ENCODE measurements at regions not wholly inside any gene's neighbourhood (a gene's known extent, or its start where the extent isn't known, plus 50 kb on each side); places are given as distances from the start of the nearest gene placed in this dataset.

DNA sequence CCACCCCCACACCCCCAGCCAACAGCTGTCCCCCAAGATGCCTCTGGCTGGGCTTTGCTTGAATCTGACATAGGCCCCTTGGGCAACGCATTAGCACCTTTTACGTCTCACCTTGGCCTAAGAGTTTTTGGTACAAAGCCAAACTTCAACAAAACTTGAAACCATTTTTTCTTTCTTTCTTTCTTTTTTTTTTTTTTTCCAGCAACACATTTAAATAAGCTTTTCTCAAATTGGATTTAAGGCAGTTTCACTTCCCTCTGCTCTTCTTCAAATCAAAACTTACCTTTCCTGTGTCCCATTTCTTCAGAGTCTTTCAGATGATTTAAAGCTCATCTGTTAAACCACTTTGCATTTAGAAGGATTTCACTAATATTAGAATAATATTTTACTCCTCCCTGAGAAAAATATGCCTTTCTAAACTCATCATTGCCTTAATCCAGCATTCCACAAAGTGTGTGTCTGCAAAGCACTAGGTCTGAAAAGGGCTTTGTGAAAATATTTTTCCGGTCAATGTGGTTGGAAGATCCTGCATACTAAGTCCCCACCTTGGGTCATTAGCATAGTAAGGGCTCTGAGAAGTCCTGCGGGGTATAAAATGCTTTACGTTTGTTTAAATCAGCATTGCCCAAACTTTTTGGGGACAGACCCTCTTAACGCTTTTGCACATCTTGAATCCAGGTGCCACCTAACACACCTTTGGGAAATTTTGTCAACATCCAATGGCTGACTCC is 217.0 kb downstream of the TLE3 start:
- DNase-seq: no peak
- peaks cover 7% of the 10 kb centered on the region for H3K9me3 Mint-ChIP-seq
- peaks cover 12% of the 10 kb centered on the region for H3K27me3 Mint-ChIP-seq
- CTCF ChIA-PET: no interaction called here
- H3K36me3 Mint-ChIP-seq: no peaks in the 10 kb centered on the region
- no peak overlapping the region for H3K27ac Mint-ChIP-seq
- no peak overlapping the region for H3K4me3 Mint-ChIP-seq
- no peaks in the 10 kb centered on the region for H3K4me1 Mint-ChIP-seq

DNA sequence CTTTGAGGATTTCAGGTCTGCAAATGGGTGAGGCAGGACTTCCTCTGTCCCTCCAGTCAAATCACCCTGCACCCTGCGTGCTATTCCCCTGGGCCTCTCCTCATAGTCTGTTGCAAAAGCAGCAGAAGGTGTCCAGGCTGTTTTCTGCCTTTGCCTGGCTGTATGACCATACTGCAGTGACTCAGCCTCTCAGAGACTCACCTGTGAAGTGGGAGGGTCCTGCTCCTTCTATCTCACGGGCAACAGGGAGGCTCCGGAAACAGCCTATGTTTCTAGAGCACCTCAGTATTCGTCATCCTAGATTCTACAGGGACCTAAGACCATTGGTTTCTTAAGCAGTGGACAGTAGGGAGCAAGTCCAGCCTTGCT is 216.4 kb downstream of the TLE3 start:
- Mint-ChIP-seq H3K36me3 (no peaks in the 10 kb centered on the region), H3K4me3 (no peak overlapping the region), H3K27me3 (peaks cover 17% of the 10 kb centered on the region), H3K9me3 (peaks cover 7% of the 10 kb centered on the region), H3K4me1 (no peaks in the 10 kb centered on the region), H3K27ac (no peak overlapping the region)
- CTCF ChIA-PET: no interaction called here
- DNase-seq: no peak

DNA sequence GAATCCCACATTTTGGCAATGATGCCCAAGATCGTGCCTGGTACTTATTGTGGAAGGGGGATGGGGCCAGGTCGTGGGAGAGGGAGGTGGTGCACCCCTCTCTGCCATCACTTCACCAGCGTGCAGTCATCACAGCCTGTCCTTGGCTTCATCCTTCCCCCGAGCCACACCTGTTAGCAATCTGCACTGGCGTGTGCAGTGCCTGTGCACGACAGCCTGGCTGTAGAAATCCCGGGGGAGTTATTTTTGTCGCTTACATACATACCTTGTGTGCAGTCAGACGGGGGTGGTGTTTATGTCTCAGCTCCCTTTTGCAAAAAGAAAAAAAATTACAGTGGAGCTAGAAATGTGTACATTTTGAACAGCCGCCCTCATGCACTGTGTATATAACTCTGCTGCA is 216.0 kb downstream of the TLE3 start:
- CTCF ChIA-PET: no interaction called here
- no peaks in the 10 kb centered on the region for H3K4me1 Mint-ChIP-seq
- peaks cover 7% of the 10 kb centered on the region for H3K9me3 Mint-ChIP-seq
- no peak overlapping the region for H3K27ac Mint-ChIP-seq
- H3K4me3 Mint-ChIP-seq: no peak overlapping the region
- DNase-seq: no peak
- peaks cover 21% of the 10 kb centered on the region for H3K27me3 Mint-ChIP-seq
- no peaks in the 10 kb centered on the region for H3K36me3 Mint-ChIP-seq

DNA sequence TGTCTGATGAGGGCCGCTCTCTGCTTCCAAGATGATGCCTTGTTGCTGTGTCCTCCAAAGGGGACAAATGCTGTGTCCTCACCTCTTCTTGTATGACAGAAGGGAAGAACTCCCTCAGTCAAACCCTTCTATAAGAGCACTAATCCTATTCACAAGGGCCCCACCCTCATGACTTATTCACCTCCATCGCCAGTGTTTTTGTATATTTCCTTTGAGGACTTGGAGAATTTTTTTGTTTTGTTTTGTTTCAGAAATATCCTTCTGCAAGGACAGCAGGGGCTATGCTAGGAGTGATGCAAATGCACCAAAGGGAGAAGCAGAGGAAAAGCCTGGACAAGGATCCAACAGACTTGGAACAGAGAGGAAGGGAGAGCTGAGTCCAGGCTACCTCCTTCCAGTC is 214.4 kb downstream of the TLE3 start:
- CTCF ChIA-PET: no interaction called here
- no peak overlapping the region for H3K27ac Mint-ChIP-seq
- peaks cover 28% of the 10 kb centered on the region for H3K27me3 Mint-ChIP-seq
- H3K4me3 Mint-ChIP-seq: no peak overlapping the region
- H3K36me3 Mint-ChIP-seq: no peaks in the 10 kb centered on the region
- H3K4me1 Mint-ChIP-seq: no peaks in the 10 kb centered on the region
- peaks cover 7% of the 10 kb centered on the region for H3K9me3 Mint-ChIP-seq
- DNase-seq: no peak

DNA sequence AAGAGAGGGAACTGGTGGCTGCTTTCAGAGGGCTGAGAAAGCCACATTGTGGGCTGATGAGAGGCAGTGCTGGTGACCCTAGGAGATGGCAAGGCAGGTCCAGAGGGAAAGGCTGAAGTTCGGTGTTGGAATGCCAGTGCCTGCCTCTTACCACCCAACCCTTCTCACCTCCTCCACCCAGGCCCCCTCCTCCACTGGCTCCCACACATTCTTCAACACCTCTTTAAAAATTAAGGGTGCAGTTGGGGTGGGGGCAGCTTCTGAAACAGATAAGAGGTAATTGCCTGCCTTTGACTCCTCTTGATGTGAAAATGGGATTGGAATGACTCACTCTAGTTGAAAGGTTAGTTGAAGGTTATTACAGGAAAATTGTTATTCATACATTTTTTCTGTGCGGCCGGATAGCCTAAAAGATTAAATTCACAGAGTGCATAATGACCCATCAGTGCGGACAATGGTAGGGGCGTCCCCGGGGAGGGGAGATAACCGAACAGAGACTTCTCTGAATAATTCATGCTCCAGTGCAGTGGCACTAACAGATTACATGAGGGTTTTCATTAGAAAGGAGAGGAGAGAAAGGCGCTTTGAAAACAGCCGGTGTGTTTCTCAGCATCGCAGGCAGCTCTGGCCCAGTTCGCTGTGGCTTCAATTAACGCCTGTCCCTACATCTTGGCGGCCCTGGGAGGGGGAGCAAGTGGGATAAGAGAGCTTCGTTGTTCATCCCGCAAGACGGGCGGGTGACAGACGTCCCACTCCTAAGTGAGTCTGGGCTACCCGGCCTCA is 212.4 kb downstream of the TLE3 start:
- Mint-ChIP-seq H3K4me1 (no peaks in the 10 kb centered on the region), H3K27ac (no peak overlapping the region), H3K27me3 (peaks cover 28% of the 10 kb centered on the region), H3K36me3 (no peaks in the 10 kb centered on the region), H3K9me3 (peaks cover 7% of the 10 kb centered on the region), H3K4me3 (no peak overlapping the region)
- CTCF ChIA-PET: no interaction called here
- no peak for DNase-seq

DNA sequence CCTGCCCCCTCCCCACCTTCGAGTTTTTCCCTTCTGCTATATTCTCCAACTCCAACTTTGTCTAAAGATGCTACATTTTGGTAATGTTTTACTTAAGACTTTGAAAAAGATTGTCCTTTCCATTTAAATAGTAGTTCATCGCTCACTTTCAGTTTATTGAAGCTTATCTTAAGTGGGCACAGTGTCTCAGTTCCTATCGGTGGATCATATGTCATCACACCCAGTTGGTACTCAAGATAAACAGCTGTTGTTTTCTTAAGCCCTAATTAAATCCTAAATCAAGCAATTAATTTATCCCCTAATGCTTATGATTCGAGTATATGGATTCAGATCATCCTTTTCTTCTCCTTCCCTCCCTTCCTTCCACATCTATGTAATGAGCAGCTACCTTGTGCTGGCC is 210.7 kb downstream of the TLE3 start:
- no peaks in the 10 kb centered on the region for H3K4me1 Mint-ChIP-seq
- no peak overlapping the region for H3K27ac Mint-ChIP-seq
- no peak for DNase-seq
- peaks cover 8% of the 10 kb centered on the region for H3K9me3 Mint-ChIP-seq
- peaks cover 24% of the 10 kb centered on the region for H3K27me3 Mint-ChIP-seq
- H3K4me3 Mint-ChIP-seq: no peak overlapping the region
- CTCF ChIA-PET: interaction anchor here (0.8 kb wide), 1 partner anchor 241 kb away, joined by 3 read pairs; no protein-coding TSS in a partner anchor
- H3K36me3 Mint-ChIP-seq: no peaks in the 10 kb centered on the region

DNA sequence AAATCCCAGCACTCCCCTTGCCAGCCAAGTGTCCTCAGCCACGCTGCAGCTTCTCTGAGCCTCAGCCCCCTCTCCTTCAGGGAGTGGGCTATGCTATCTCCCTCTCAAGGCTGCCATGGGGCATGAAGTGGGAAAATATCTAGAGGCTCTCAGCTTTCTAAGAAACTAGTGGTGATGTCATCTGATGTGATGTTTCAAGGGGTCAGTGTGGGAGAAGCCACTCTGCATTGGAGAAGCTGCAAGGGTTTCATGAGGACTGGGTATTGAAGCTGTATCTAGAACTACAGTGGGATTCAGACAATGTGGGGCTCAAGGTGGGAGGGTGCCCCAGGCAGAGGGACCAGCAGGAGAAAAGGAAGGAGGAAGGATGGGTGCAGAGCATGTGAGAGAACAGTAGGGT is 210.2 kb downstream of the TLE3 start:
- Mint-ChIP-seq H3K9me3 (peaks cover 6% of the 10 kb centered on the region), H3K27me3 (peaks cover 24% of the 10 kb centered on the region), H3K4me1 (no peaks in the 10 kb centered on the region), H3K36me3 (no peaks in the 10 kb centered on the region), H3K4me3 (no peak overlapping the region), H3K27ac (no peak overlapping the region)
- CTCF ChIA-PET: interaction anchor here (0.7 kb wide), 1 partner anchor 27 kb away, joined by 3 read pairs; no protein-coding TSS in a partner anchor
- no peak for DNase-seq

DNA sequence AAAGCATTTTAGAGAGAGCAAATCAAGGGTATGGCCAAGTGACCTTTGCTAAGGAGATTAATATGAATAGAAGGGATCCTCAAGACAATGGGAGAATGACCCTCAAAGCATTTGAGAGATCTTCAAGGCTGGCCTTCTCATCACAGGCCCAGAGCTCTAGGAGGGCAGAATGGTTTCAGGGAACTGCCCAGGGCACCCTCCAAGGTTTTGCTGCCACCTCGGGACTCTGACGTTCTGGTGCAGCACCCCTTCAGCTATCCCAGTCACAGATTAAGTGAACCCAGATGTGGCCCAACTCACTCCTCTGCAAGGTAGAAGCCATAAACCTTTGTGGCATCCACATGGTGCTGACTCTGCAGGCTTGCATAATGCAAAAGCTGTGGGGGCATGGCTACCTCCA is 209.3 kb downstream of the TLE3 start:
- peaks cover 3% of the 10 kb centered on the region for H3K9me3 Mint-ChIP-seq
- H3K27ac Mint-ChIP-seq: no peak overlapping the region
- no peak for DNase-seq
- CTCF ChIA-PET: interaction anchor here (0.6 to 0.7 kb wide), 2 partner anchors 28 to 458 kb away, joined by 3 read pairs; no protein-coding TSS in a partner anchor
- H3K36me3 Mint-ChIP-seq: no peaks in the 10 kb centered on the region
- H3K4me3 Mint-ChIP-seq: no peak overlapping the region
- no peaks in the 10 kb centered on the region for H3K4me1 Mint-ChIP-seq
- H3K27me3 Mint-ChIP-seq: peaks cover 26% of the 10 kb centered on the region

DNA sequence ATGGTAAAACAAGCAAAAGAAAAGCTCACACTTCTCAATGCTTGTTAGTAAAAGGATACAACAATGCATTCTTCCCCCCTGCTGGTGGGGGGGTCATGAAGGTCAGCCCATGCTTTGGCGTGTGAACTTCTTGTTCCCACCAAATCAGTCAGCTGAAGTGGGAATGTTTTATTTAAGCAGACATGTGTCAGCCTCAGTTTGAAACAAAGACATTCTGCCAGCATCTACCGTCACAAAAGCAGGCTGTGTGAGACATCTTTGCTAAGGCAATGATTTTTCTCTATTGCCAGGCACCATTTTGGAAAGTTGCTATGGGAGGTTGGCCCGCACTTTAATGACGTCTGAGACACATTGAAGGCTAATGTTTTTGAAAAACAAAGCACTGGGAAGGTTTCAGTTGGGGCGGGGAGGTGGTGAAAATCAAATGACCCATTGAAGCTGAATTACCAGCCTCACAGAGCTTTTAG is 206.6 kb downstream of the TLE3 start:
- no peak overlapping the region for H3K27ac Mint-ChIP-seq
- peaks cover 36% of the 10 kb centered on the region for H3K27me3 Mint-ChIP-seq
- no peak for DNase-seq
- CTCF ChIA-PET: no interaction called here
- peaks cover 2% of the 10 kb centered on the region for H3K9me3 Mint-ChIP-seq
- H3K4me1 Mint-ChIP-seq: no peaks in the 10 kb centered on the region
- no peaks in the 10 kb centered on the region for H3K36me3 Mint-ChIP-seq
- no peak overlapping the region for H3K4me3 Mint-ChIP-seq

DNA sequence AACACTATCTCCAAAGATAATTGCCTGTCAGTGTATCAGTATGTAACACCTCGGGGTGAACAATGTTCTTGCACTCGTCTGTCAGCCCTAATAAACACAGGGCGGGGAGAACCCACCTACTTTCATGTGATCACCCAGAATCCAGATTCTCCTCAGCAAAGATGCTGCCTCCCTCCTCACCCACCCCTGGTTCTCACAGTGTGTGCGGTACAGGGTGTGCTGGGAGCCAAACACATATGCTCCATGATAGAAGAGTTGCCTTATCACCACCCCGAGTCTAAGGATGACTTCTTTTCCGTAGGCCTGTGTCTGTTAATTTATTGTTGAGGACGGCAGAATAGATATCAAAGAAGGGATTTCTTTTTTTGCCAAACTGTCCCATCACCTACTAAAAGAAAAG is 206.1 kb downstream of the TLE3 start:
- Mint-ChIP-seq H3K36me3 (no peaks in the 10 kb centered on the region), H3K4me1 (no peaks in the 10 kb centered on the region), H3K9me3 (peaks cover 2% of the 10 kb centered on the region), H3K27ac (no peak overlapping the region), H3K4me3 (no peak overlapping the region), H3K27me3 (peaks cover 32% of the 10 kb centered on the region)
- DNase-seq: no peak
- CTCF ChIA-PET: no interaction called here

DNA sequence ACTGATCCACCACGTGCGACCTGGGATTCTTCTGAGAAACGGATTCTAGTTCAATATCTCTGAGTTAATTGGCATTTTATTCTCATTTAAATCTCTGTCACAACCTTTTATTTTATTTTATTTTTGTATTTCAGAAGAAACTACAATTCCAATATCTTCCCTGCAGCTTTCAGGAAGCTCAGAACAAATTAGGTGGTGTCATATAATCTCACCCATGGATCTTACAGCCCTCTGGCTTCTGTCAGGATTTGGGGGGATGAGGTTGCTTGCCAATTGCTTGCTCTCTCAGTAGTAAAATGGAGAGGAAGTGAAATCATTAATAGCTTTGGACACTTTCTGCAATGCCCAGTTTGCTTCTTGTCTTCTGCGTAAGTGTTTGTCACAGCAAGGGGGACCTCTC is 205.4 kb downstream of the TLE3 start:
- CTCF ChIA-PET: no interaction called here
- peaks cover 38% of the 10 kb centered on the region for H3K27me3 Mint-ChIP-seq
- H3K36me3 Mint-ChIP-seq: no peaks in the 10 kb centered on the region
- H3K4me3 Mint-ChIP-seq: no peak overlapping the region
- H3K9me3 Mint-ChIP-seq: peaks cover 2% of the 10 kb centered on the region
- H3K27ac Mint-ChIP-seq: no peak overlapping the region
- H3K4me1 Mint-ChIP-seq: no peaks in the 10 kb centered on the region
- no peak for DNase-seq

DNA sequence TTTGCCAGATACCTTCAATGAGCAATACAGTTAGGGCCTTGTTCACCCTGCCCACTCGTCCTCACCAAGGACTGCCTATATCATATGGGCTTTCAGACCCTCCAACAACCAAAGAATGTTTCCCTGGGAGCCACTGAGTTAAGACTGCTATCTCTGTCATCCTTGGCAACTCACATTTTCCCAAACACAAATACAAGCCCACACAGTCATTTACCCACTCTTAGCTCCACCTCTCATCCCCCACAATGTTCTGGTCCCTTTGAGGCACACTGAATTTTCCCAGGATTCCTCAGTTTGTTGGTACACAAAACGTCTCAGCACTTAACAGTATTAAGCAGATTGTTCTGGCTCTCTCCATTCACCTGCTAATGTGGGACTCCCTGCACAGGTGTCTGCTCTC is 204.6 kb downstream of the TLE3 start:
- CTCF ChIA-PET: no interaction called here
- Mint-ChIP-seq H3K27me3 (peaks cover 35% of the 10 kb centered on the region), H3K4me3 (no peak overlapping the region), H3K4me1 (no peaks in the 10 kb centered on the region), H3K9me3 (peaks cover 2% of the 10 kb centered on the region), H3K36me3 (no peaks in the 10 kb centered on the region), H3K27ac (no peak overlapping the region)
- no peak for DNase-seq

DNA sequence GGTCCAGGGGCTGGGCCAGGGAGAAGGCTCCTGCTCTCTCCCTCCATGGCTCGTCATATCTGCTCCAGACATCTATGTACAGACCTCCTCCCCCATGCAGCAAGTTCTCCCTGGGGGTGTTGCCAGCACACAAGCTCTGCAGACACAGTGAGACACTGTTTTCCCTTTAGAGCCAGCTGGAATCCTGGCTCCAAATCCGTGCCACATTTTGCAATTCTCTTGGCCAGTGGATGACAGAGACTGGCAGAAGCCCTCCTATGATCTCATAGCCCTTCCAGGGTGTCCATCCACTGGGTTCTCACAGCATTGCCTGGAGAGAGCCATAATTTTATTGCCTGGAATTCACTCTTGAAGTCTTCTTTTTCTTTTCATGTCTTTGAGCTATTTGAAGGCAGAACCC is 203.9 kb downstream of the TLE3 start:
- CTCF ChIA-PET: no interaction called here
- no peak overlapping the region for H3K4me3 Mint-ChIP-seq
- no peaks in the 10 kb centered on the region for H3K36me3 Mint-ChIP-seq
- H3K27ac Mint-ChIP-seq: no peak overlapping the region
- H3K9me3 Mint-ChIP-seq: peaks cover 2% of the 10 kb centered on the region
- H3K4me1 Mint-ChIP-seq: no peaks in the 10 kb centered on the region
- no peak for DNase-seq
- peaks cover 35% of the 10 kb centered on the region for H3K27me3 Mint-ChIP-seq

DNA sequence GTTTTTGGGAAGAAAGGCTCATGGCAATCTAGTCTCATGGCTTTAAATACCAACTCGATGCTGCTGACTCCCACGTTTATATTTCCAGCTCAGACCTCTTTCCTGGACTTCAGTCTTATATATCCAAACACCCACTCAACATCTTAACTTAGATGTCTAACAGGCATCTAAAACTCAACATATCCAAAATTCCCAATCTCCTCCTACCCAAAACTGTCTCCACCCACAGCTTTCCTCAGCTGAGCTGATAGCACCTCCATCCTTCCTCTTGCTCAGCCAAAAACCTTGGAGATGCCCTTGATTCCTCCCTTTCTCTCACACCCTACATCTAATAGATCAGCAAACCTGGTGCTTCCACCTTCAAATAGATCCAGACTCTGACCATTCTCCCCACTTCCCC is 202.5 kb downstream of the TLE3 start:
- peaks cover 35% of the 10 kb centered on the region for H3K27me3 Mint-ChIP-seq

DNA sequence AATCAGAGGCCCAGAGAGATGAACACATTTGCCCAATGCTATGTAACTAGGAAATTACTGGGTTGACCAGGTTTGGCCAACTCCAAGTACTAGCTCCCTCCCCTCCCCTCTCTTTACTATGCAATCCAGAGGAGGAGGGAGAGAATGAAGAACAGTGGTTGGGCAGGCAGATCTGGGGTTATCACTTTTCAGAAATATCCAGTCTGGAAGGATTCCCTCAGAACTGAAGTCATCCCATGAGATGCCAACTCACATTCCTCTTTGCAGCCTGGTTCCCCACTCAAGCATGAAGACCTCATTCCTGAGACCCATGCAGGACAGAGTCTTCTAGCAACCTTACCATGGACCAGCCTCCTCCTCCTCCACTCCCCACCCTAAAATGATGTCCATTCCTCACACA is 201.1 kb downstream of the TLE3 start:
- Mint-ChIP-seq H3K27me3 (peaks cover 35% of the 10 kb centered on the region), H3K9me3 (no peaks in the 10 kb centered on the region), H3K36me3 (no peaks in the 10 kb centered on the region), H3K4me1 (no peaks in the 10 kb centered on the region), H3K27ac (no peak overlapping the region), H3K4me3 (no peak overlapping the region)
- no peak for DNase-seq
- CTCF ChIA-PET: no interaction called here

More for the DNA sequence above, 202.5 kb downstream of the TLE3 start:
- CTCF ChIA-PET: no interaction called here
- H3K4me1 Mint-ChIP-seq: no peaks in the 10 kb centered on the region
- DNase-seq: no peak
- H3K4me3 Mint-ChIP-seq: no peak overlapping the region
- peaks cover 2% of the 10 kb centered on the region for H3K9me3 Mint-ChIP-seq
- H3K36me3 Mint-ChIP-seq: no peaks in the 10 kb centered on the region
- no peak overlapping the region for H3K27ac Mint-ChIP-seq
